Trophoblast cell (in vitro differentiated cells and primary cell): ENCODE measurements at regions not wholly inside any gene's neighbourhood (a gene's known extent, or its start where the extent isn't known, plus 50 kb on each side); places are given as distances from the start of the nearest gene placed in this dataset.

ENCODE experiments used
- DNase-seq, 2 donors: peaks; one replicate each; pipeline ENCODE4 v3.0.0-alpha.2; 2016
- H2AFZ ChIP-seq: 2 replicates; pipeline ENCODE4 v1.6.1; 2013; ENCODE audit warnings: low read length, moderate library complexity, mild to moderate bottlenecking; ENCODE audit not compliant: insufficient read depth, poor library complexity
- H2AK5ac ChIP-seq: 2 replicates; pipeline ENCODE4 v1.6.1; 2013; ENCODE audit warnings: mild to moderate bottlenecking, low read length
- H2BK120ac ChIP-seq: 2 replicates; pipeline ENCODE4 v1.6.1; 2013; ENCODE audit warnings: low read length, mild to moderate bottlenecking, moderate library complexity; ENCODE audit not compliant: insufficient read depth, poor library complexity
- H2BK12ac ChIP-seq: 2 replicates; pipeline ENCODE4 v1.6.1; 2013; ENCODE audit warnings: mild to moderate bottlenecking, low read length, moderate library complexity
- H2BK5ac ChIP-seq: 2 replicates; pipeline ENCODE4 v1.6.1; 2013; ENCODE audit warnings: low read length, low read depth, moderate library complexity, mild to moderate bottlenecking; ENCODE audit not compliant: poor library complexity
- H3K14ac ChIP-seq: 2 replicates; pipeline ENCODE4 v1.6.1; 2013; ENCODE audit warnings: mild to moderate bottlenecking, low read length
- H3K18ac ChIP-seq: 2 replicates; pipeline ENCODE4 v1.6.1; 2013; ENCODE audit warnings: mild to moderate bottlenecking, low read length
- H3K23ac ChIP-seq: 2 replicates; pipeline ENCODE4 v1.6.1; 2013; ENCODE audit warnings: low read length
- H3K27ac ChIP-seq: 2 replicates; pipeline ENCODE4 v1.5.1; 2013; ENCODE audit warnings: low read depth, mild to moderate bottlenecking, inconsistent platforms, low read length, moderate library complexity
- H3K27me3 ChIP-seq: 2 replicates; pipeline ENCODE4 v1.6.1; 2013; ENCODE audit warnings: inconsistent platforms, mild to moderate bottlenecking, low read length, moderate library complexity; ENCODE audit not compliant: insufficient read depth
- H3K36me3 ChIP-seq, 2 experiments: 1 replicate in 1 of 2; 2 replicates in 1 of 2; pipeline ENCODE4 v1.6.1; 2013; ENCODE audit warnings: low read length in 2 of 2, mild to moderate bottlenecking in 2 of 2, moderate library complexity in 1 of 2; ENCODE audit not compliant: insufficient read depth in 2 of 2, control insufficient read depth in 1 of 2
- H3K4ac ChIP-seq: 2 replicates; pipeline ENCODE4 v1.6.1; 2013; ENCODE audit warnings: low read depth, mild to moderate bottlenecking, low read length, moderate library complexity
- H3K4me1 ChIP-seq, 2 experiments: 1 replicate in 1 of 2; 2 replicates in 1 of 2; pipeline ENCODE4 v1.6.1; 2013; ENCODE audit warnings: low read length in 2 of 2, mild to moderate bottlenecking in 2 of 2, moderate library complexity in 1 of 2; ENCODE audit not compliant: insufficient read depth in 2 of 2, control insufficient read depth in 1 of 2
- H3K4me2 ChIP-seq: 2 replicates; pipeline ENCODE4 v1.6.1; 2013; ENCODE audit warnings: inconsistent platforms, mild to moderate bottlenecking, low read length, moderate library complexity
- H3K4me3 ChIP-seq: 2 replicates; pipeline ENCODE4 v1.5.1; 2013; ENCODE audit warnings: mild to moderate bottlenecking, low read depth, low read length, inconsistent platforms
- H3K79me1 ChIP-seq: one replicate; pipeline ENCODE4 v1.6.1; 2013; ENCODE audit warnings: low read length
- H3K79me2 ChIP-seq: 2 replicates; pipeline ENCODE4 v1.6.1; 2013; ENCODE audit warnings: low read length, mild to moderate bottlenecking; ENCODE audit not compliant: control insufficient read depth, insufficient read depth, poor library complexity
- H3K9ac ChIP-seq: 2 replicates; pipeline ENCODE4 v1.6.1; 2013; ENCODE audit warnings: mild to moderate bottlenecking, low read length
- H3K9me3 ChIP-seq: 2 replicates; pipeline ENCODE4 v1.6.1; 2013; ENCODE audit warnings: low read depth, mild to moderate bottlenecking, control low read depth, inconsistent platforms, low read length; ENCODE audit not compliant: insufficient read depth
- H4K12ac ChIP-seq: 2 replicates; pipeline ENCODE4 v1.6.1; 2013; ENCODE audit warnings: low read depth, mild to moderate bottlenecking, low read length, moderate library complexity
- H4K8ac ChIP-seq: 2 replicates; pipeline ENCODE4 v1.6.1; 2013; ENCODE audit warnings: low read depth, mild to moderate bottlenecking, low read length, moderate library complexity
- H4K91ac ChIP-seq: one replicate; pipeline ENCODE4 v1.6.1; 2013; ENCODE audit warnings: low read depth, mild to moderate bottlenecking, low read length, moderate library complexity
- WGBS: extraction: QIAGEN DNeasy Blood & Tissue Kit; methylation state at CpG from one replicate; pipeline ENCODE4 v1.1.7; 2013; ENCODE audit warnings: missing lambda C conversion rate; ENCODE audit not compliant: insufficient read length, insufficient coverage; ENCODE audit errors: extremely low coverage; 5-methylcytosine and 5-hydroxymethylcytosine counted together

GRCh38 chr6:113731541-113731940 is 125.6 kb upstream of the MARCKS start:
- WGBS, result no CpG with 5 or more reads among the region's 3 CpGs
- Histone ChIP-seq H2BK5ac (no peak overlapping the region), H2AFZ (no peak overlapping the region), H2BK120ac (no peak overlapping the region), H3K14ac (no peak overlapping the region), H3K4ac (no peak overlapping the region), H3K27ac (no peak overlapping the region), H3K23ac (no peak overlapping the region), H3K4me1 (no peaks in the 10 kb centered on the region), H3K79me2 (no peaks in the 10 kb centered on the region), H4K8ac (no peak overlapping the region), H3K36me3 (no peaks in the 10 kb centered on the region), H3K18ac (no peak overlapping the region), H3K79me1 (no peaks in the 10 kb centered on the region), H4K12ac (no peak overlapping the region), H3K9me3 (no peaks in the 10 kb centered on the region), H3K4me2 (no peak overlapping the region), H3K9ac (no peak overlapping the region), H3K4me3 (no peak overlapping the region), H3K27me3 (no peaks in the 10 kb centered on the region), H4K91ac (no peak overlapping the region), H2BK12ac (no peak overlapping the region), H2AK5ac (no peak overlapping the region)
- no peak for DNase-seq

DNA sequence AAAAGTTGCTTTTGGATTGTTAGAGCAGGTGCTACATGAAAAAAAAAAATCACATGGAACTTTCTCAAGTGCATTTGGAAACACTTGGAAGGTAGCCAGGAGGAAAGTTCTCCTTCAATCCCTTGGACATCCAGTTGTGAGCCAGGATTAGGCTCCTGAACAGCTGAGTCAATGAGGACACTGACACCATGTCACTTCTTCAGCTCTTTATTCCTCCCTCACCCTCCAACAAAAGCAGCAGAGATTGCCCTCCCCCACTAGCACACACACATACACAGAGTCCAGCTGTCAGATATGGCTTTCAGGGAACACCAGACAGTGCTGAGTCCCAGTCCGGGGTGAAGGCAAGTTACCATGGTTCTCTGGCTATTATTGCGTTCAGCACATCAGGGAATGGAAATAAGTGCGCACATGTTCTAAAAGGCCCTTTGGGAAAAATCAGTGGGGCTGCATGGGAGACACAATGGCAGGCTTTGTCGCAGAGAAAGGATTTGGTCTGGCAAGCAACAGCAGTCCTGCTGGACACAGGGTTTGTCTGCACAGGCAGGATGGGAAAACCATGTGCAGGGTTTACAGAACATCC is 124.7 kb upstream of the MARCKS start:
- no peak overlapping the region for H3K9ac ChIP-seq
- no peak overlapping the region for H4K91ac ChIP-seq
- H4K8ac ChIP-seq, result no peak overlapping the region
- H3K79me1 ChIP-seq, result no peaks in the 10 kb centered on the region
- no peak for DNase-seq
- no peak overlapping the region for H3K27ac ChIP-seq
- H3K4me2 ChIP-seq, result no peak overlapping the region
- H4K12ac ChIP-seq, result no peak overlapping the region
- no peak overlapping the region for H3K18ac ChIP-seq
- H3K79me2 ChIP-seq, result no peaks in the 10 kb centered on the region
- H3K14ac ChIP-seq, result no peak overlapping the region
- no peak overlapping the region for H3K4me3 ChIP-seq
- H3K23ac ChIP-seq, result no peak overlapping the region
- peak overlapping the region; percentile 30 for H2AFZ ChIP-seq
- H3K4ac ChIP-seq, result no peak overlapping the region
- no CpG with 5 or more reads among the region's 4 CpGs for WGBS
- no peak overlapping the region for H2AK5ac ChIP-seq
- no peak overlapping the region for H2BK120ac ChIP-seq
- no peaks in the 10 kb centered on the region for H3K27me3 ChIP-seq
- H3K9me3 ChIP-seq, result no peaks in the 10 kb centered on the region
- no peak overlapping the region for H2BK12ac ChIP-seq
- H3K4me1 ChIP-seq, result no peaks in the 10 kb centered on the region
- H2BK5ac ChIP-seq, result no peak overlapping the region
- no peaks in the 10 kb centered on the region for H3K36me3 ChIP-seq

- Histone ChIP-seq H3K4me2 (no peak overlapping the region), H3K9me3 (no peaks in the 10 kb centered on the region), H2BK120ac (no peak overlapping the region), H2AFZ (no peak overlapping the region), H3K18ac (no peak overlapping the region), H3K36me3 (no peaks in the 10 kb centered on the region), H3K27me3 (no peaks in the 10 kb centered on the region), H3K14ac (no peak overlapping the region), H3K4ac (no peak overlapping the region), H2BK5ac (no peak overlapping the region), H4K12ac (no peak overlapping the region), H3K4me1 (no peaks in the 10 kb centered on the region), H3K79me2 (no peaks in the 10 kb centered on the region), H3K23ac (no peak overlapping the region), H2AK5ac (no peak overlapping the region), H3K79me1 (no peaks in the 10 kb centered on the region), H3K9ac (no peak overlapping the region), H4K91ac (no peak overlapping the region), H3K27ac (no peak overlapping the region), H4K8ac (no peak overlapping the region), H2BK12ac (no peak overlapping the region), H3K4me3 (no peak overlapping the region)
- no peak for DNase-seq
- no CpG with 5 or more reads among the region's 3 CpGs for WGBS
Observed at GRCh38 chr6:113733381-113733780, 123.8 kb upstream of the MARCKS start.

DNA sequence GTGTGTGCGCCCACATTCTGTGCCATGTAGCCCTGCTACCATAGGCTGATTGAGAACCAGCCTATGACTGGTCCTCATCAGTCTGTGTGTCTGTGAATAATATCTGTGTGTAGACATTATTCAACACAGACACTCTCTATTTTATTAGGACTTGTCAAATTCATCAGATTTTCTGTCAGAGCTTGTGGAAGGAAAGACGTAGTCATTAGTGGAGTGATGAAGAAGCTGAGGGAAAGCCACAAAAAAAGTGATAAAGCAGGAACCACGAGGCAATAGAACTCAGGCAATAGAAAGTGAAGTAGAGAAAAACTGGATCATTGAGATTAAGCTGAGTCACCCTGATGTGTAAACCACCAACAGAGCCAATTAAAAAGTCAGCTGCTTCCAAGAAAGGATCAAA is 122.2 kb upstream of the MARCKS start:
- DNase-seq, result no peak
- Histone ChIP-seq H3K14ac (no peak overlapping the region), H4K12ac (no peak overlapping the region), H3K23ac (no peak overlapping the region), H3K4me1 (no peaks in the 10 kb centered on the region), H3K79me1 (no peaks in the 10 kb centered on the region), H3K4ac (no peak overlapping the region), H3K18ac (no peak overlapping the region), H2AFZ (no peak overlapping the region), H2BK12ac (no peak overlapping the region), H2BK5ac (no peak overlapping the region), H3K4me3 (no peak overlapping the region), H3K9me3 (no peaks in the 10 kb centered on the region), H3K27me3 (no peaks in the 10 kb centered on the region), H3K36me3 (no peaks in the 10 kb centered on the region), H3K79me2 (no peaks in the 10 kb centered on the region), H3K9ac (no peak overlapping the region), H4K91ac (no peak overlapping the region), H4K8ac (no peak overlapping the region), H2BK120ac (no peak overlapping the region), H3K4me2 (no peak overlapping the region), H3K27ac (no peak overlapping the region), H2AK5ac (no peak overlapping the region)
- no CpG with 5 or more reads among the region's 3 CpGs for WGBS
